Muscle of leg (tissue), 3 donors: ENCODE measurements at regions not wholly inside any gene's neighbourhood (a gene's known extent, or its start where the extent isn't known, plus 50 kb on each side); places are given as distances from the start of the nearest gene placed in this dataset.

Experiments
- DNase-seq: peaks from one replicate; pipeline ENCODE4 v3.0.0; 2013
- H3K27ac ChIP-seq: one replicate; pipeline ENCODE4 v1.5.1; 2013; ENCODE audit warnings: mild to moderate bottlenecking, low read length, control low read depth
- H3K27me3 ChIP-seq: one replicate; pipeline ENCODE4 v1.6.1; 2013; ENCODE audit warnings: low read length; ENCODE audit not compliant: control insufficient read depth, insufficient read depth
- H3K36me3 ChIP-seq: one replicate; pipeline ENCODE4 v1.6.1; 2013; ENCODE audit warnings: low read length; ENCODE audit not compliant: control insufficient read depth, insufficient read depth
- H3K4me1 ChIP-seq: one replicate; pipeline ENCODE4 v1.6.1; 2013; ENCODE audit warnings: low read length; ENCODE audit not compliant: control insufficient read depth, insufficient read depth
- H3K4me3 ChIP-seq: one replicate; pipeline ENCODE4 v1.5.1; 2013; ENCODE audit warnings: low read length, control low read depth
- H3K9me3 ChIP-seq: replicated peaks from 2 replicates; pipeline ENCODE4 v1.6.1; 2013; ENCODE audit warnings: low read depth, low read length; ENCODE audit not compliant: control insufficient read depth
- WGBS: methylation state at CpG from one replicate; pipeline ENCODE4 v1.1.5; 2013; ENCODE audit warnings: missing lambda C conversion rate; ENCODE audit not compliant: insufficient coverage; 5-methylcytosine and 5-hydroxymethylcytosine counted together

DNA sequence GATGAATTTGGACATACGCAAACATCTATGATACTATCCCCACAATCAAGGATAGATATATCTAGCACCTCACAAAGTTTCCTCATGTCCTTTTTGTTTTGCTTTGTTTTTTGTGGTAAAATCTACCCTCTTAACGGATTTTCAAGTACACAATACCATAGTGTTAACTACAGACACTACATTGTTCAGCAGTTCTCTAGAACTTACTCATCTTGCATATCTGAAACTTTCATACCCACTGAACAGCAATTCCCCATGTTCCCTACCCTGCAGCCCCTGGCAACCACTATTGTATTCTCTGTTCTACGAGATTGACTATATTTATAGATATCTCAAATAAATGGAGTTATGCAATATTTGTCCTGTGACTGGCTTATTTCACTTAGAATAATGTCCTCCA lies 58.1 kb upstream of the TJP1 start:
- H3K4me1 ChIP-seq: peaks cover 5% of the 10 kb centered on the region
- no peaks in the 10 kb centered on the region for H3K36me3 ChIP-seq
- no CpG with 5 or more reads among the region's 3 CpGs for WGBS
- no peak for DNase-seq
- no peaks in the 10 kb centered on the region for H3K9me3 ChIP-seq
- H3K27ac ChIP-seq: no peak overlapping the region
- H3K4me3 ChIP-seq: no peak overlapping the region
- no peaks in the 10 kb centered on the region for H3K27me3 ChIP-seq

DNA sequence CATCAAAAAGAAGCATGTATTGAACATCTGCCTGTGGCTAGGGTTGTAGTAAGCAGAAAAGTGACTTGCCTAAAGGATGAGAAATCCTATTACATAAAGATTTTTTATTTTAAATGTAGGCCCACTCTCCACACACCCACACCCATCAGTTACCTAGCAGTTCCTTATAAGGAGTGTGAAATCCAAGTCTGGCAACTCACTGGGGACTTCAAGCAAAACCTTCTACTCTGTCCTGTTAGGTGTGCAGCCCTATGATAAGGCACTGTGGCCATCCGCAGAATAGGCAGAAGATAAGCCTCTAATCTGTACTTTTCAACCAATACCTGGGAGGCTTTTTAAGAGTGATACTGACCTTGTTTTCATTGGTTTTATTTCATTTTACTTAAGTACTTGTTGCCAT lies 52.7 kb upstream of the TJP1 start:
- no peak for DNase-seq
- WGBS: no CpG with 5 or more reads among the region's 1 CpG
- no peaks in the 10 kb centered on the region for H3K36me3 ChIP-seq
- H3K27ac ChIP-seq: no peak overlapping the region
- no peaks in the 10 kb centered on the region for H3K9me3 ChIP-seq
- no peak overlapping the region for H3K4me3 ChIP-seq
- H3K4me1 ChIP-seq: peaks cover 2% of the 10 kb centered on the region
- H3K27me3 ChIP-seq: no peaks in the 10 kb centered on the region

DNA sequence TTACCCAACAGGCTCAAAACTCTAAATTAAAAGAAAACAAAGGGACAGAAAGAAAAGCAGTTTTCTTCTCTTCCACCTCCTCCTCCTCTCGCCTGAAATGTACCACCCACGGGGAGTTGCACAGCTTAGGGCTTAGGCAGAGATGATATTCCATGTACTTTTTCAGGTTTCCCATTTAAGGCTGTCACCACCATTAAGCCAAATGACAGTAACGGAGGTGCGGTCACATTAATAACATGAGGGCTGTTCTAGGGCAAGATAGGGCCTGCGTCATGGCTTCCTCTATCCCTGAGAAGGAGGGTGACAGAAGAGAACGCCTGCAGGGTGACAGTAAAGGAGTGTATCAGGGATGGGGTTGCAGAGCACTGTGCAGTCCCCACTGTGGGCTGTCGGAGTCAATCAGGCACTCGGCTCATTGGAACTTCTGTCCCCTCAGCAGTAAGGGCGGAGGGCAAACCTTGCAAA lies 51.7 kb upstream of the TJP1 start:
- no peak overlapping the region for H3K27ac ChIP-seq
- H3K27me3 ChIP-seq: no peaks in the 10 kb centered on the region
- no peak overlapping the region for H3K4me3 ChIP-seq
- WGBS: 84% methylated on average over 5 of the region's 9 CpGs
- DNase-seq: no peak
- peaks cover 2% of the 10 kb centered on the region for H3K4me1 ChIP-seq
- H3K9me3 ChIP-seq: no peaks in the 10 kb centered on the region
- no peaks in the 10 kb centered on the region for H3K36me3 ChIP-seq

DNA sequence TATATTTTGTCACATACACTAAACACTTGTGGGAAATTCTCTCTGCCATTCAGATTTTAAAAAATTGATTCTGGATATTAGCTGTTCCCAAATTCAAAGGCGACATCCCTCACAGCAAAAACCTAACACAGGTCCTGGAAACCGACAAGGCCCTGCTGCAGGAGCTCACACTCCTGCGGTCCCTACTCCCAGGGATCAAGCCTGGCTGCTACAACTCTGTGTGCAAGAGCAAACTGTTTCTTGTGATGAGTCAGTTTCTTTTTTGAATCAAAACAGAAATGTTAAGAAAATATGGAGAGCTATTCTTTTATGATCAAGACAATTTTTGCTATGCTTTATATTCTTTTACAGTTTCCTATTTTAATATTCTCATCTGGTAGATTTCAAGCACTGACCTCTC lies 51.0 kb upstream of the TJP1 start:
- peaks cover 2% of the 10 kb centered on the region for H3K4me1 ChIP-seq
- no CpG with 5 or more reads among the region's 3 CpGs for WGBS
- no peak for DNase-seq
- no peaks in the 10 kb centered on the region for H3K36me3 ChIP-seq
- H3K27me3 ChIP-seq: no peaks in the 10 kb centered on the region
- no peaks in the 10 kb centered on the region for H3K9me3 ChIP-seq
- no peak overlapping the region for H3K4me3 ChIP-seq
- no peak overlapping the region for H3K27ac ChIP-seq

DNA sequence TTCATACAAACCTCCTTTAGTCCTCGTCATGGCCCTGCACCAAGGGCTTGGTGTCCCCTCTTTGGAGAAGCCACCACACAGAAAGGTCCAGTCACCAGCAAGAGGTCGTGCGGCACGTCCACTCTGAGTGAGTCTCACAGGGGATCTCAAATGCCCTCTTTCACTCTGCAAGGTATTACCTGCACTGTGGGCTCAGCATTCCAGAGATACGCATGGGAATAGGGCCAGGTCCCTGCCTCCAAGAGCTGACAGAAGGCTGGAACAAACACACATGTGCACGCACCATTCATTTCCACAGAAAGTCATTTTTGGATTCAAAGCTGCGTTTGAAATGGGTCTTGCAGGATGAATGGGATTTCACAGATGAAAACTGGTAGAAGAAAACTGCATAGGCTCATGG lies 50.4 kb upstream of the TJP1 start:
- no peak for DNase-seq
- WGBS: 90% methylated on average over 6 of the region's 7 CpGs

More for the DNA sequence above, 50.4 kb upstream of the TJP1 start:
- H3K4me1 ChIP-seq: peaks cover 2% of the 10 kb centered on the region
- no peak overlapping the region for H3K27ac ChIP-seq
- no peaks in the 10 kb centered on the region for H3K9me3 ChIP-seq
- H3K27me3 ChIP-seq: no peaks in the 10 kb centered on the region
- no peak overlapping the region for H3K4me3 ChIP-seq
- H3K36me3 ChIP-seq: no peaks in the 10 kb centered on the region
